GM12878 (cell line): ENCODE measurements at regions not wholly inside any gene's neighbourhood (a gene's known extent, or its start where the extent isn't known, plus 50 kb on each side); places are given as distances from the start of the nearest gene placed in this dataset.

Source experiments
- ATAC-seq: fragments of 200-7000 bp; cut with Tn5 transposase; 3 replicates; pipeline ENCODE4 v1.9.1; 2020; ENCODE audit warnings: mild to moderate bottlenecking, moderate library complexity
- BruUV-seq: library from RNA; stranded (reverse); fragments of 400-500 nt; replicated peaks from 2 replicates; lab custom pipeline; 2021; lab: Mats Ljungman, UMichigan
- CTCF ChIA-PET: fragments of 300-600 bp; sonication (Branson Sonifier 250); formaldehyde crosslinking; extraction: SDS; loops from one replicate; lab custom pipeline; 2021; ENCODE audit warnings: inconsistent platforms; lab: Yijun Ruan, JAX
- POLR2A ChIA-PET: fragments of 350-600 bp; formaldehyde crosslinking; extraction: SDS; loops from one replicate; lab custom pipeline; 2021; ENCODE audit warnings: inconsistent platforms; lab: Charles Lee
- RAD21 ChIA-PET: fragments of 300-600 bp; sonication (Branson Sonifier 250); formaldehyde crosslinking; loops from one replicate; lab custom pipeline; 2023; ENCODE audit warnings: antibody characterized with exemption; ENCODE audit not compliant: unreplicated experiment; lab: Charles Lee
- SMC1A ChIA-PET: fragments of 300-600 bp; sonication (Branson Sonifier 250); formaldehyde crosslinking; loops from one replicate; lab custom pipeline; 2023; ENCODE audit not compliant: unreplicated experiment, uncharacterized antibody; lab: Charles Lee
- DNase-seq: peaks from one replicate; pipeline ENCODE4 v3.0.0-alpha.2; 2011; ENCODE audit warnings: low read depth, low spot score
- FAIRE-seq: peaks from 3 replicates; lab custom pipeline; 2011; peaks lifted over from hg19 to GRCh38; lab: Jason Lieb, UNC
- H2AFZ ChIP-seq: 2 replicates; pipeline ENCODE4 v1.6.0; 2011; ENCODE audit warnings: low read depth, low read length, control low read depth; ENCODE audit not compliant: control insufficient read depth
- H3K27ac ChIP-seq: 2 replicates; pipeline ENCODE4 v1.5.1; 2011; ENCODE audit warnings: control low read depth; ENCODE audit not compliant: control insufficient read depth, insufficient read depth
- H3K27me3 ChIP-seq, 2 experiments: replicated peaks in 1 of 2; 2 replicates each; pipeline versions ENCODE4 v1.6.0 to v1.6.1; 2011; ENCODE audit warnings: low read length in 1 of 2; ENCODE audit not compliant: control insufficient read depth in 2 of 2, insufficient read depth in 2 of 2
- H3K36me3 ChIP-seq, 2 experiments: 2 replicates each; pipeline ENCODE4 v1.5.1; 2011; ENCODE audit warnings: low read length in 1 of 2; ENCODE audit not compliant: control insufficient read depth in 2 of 2, insufficient read depth in 2 of 2
- H3K4me1 ChIP-seq: 2 replicates; pipeline ENCODE4 v1.6.1; 2011; ENCODE audit warnings: mild to moderate bottlenecking, low read length, moderate library complexity, mixed read lengths; ENCODE audit not compliant: control insufficient read depth, insufficient read depth
- H3K4me2 ChIP-seq: 2 replicates; pipeline ENCODE4 v1.6.0; 2011; ENCODE audit warnings: control low read depth; ENCODE audit not compliant: control insufficient read depth, insufficient read depth
- H3K4me3 ChIP-seq: fragments of 200-600 bp; sonication (generic); 2 replicates; pipeline ENCODE4 v1.5.1; 2016
- H3K79me2 ChIP-seq: 2 replicates; pipeline ENCODE4 v1.6.0; 2011; ENCODE audit warnings: low read length; ENCODE audit not compliant: control insufficient read depth, insufficient read depth
- H3K9ac ChIP-seq: 2 replicates; pipeline ENCODE4 v1.8.0; 2011; ENCODE audit warnings: low read length, control low read depth, mixed read lengths; ENCODE audit not compliant: control insufficient read depth, insufficient read depth
- H3K9me3 ChIP-seq: replicated peaks from 3 replicates; pipeline ENCODE4 v1.5.1; 2011; ENCODE audit warnings: mild to moderate bottlenecking, low read length; ENCODE audit not compliant: control insufficient read depth, insufficient read depth
- H4K20me1 ChIP-seq: 2 replicates; pipeline ENCODE4 v1.6.0; 2011; ENCODE audit not compliant: control insufficient read depth, insufficient read depth
- CREB1 ChIP-seq: IDR thresholded peaks from 2 replicates; pipeline ENCODE4 v1.6.1; 2012; ENCODE audit warnings: low read depth, mild to moderate bottlenecking, inconsistent platforms
- ESRRA ChIP-seq: IDR thresholded peaks from 2 replicates; pipeline ENCODE4 v1.6.1; 2012; ENCODE audit warnings: mild to moderate bottlenecking, low read length, improper control_type of control experiment
- EZH2 ChIP-seq: IDR thresholded peaks from 2 replicates; pipeline ENCODE4 v1.6.1; 2012; ENCODE audit warnings: low read depth, mild to moderate bottlenecking, control low read depth, inconsistent platforms, low read length, borderline replicate concordance; ENCODE audit not compliant: control insufficient read depth
- FOXK2 ChIP-seq: fragments of 450-650 bp; IDR thresholded peaks from 2 replicates; pipeline ENCODE4 v1.6.1; 2017; ENCODE audit warnings: mild to moderate bottlenecking, moderate library complexity
- IRF5 ChIP-seq: fragments of 450-650 bp; IDR thresholded peaks from 2 replicates; pipeline ENCODE4 v1.6.1; 2017; ENCODE audit warnings: borderline replicate concordance
- MTA2 ChIP-seq: fragments of 450-650 bp; IDR thresholded peaks from 2 replicates; pipeline ENCODE4 v1.6.1; 2016; ENCODE audit warnings: low read depth, mild to moderate bottlenecking, moderate library complexity
- NR2C2 ChIP-seq: IDR thresholded peaks from 2 replicates; pipeline ENCODE4 v1.6.1; 2011; ENCODE audit warnings: borderline replicate concordance, low read depth; ENCODE audit not compliant: control insufficient read depth, insufficient read length
- POLR2AphosphoS5 ChIP-seq: IDR thresholded peaks from 2 replicates; pipeline ENCODE4 v1.6.1; 2011; ENCODE audit warnings: mild to moderate bottlenecking, low read length, inconsistent platforms
- RAD21 ChIP-seq: IDR thresholded peaks from 2 replicates; pipeline ENCODE4 v1.6.1; 2011; ENCODE audit warnings: mild to moderate bottlenecking, low read depth, low read length, moderate library complexity; ENCODE audit not compliant: insufficient read depth
- STAT1 ChIP-seq: fragments of 450-650 bp; conservative IDR thresholded peaks from 2 replicates; pipeline ENCODE4 v1.6.1; 2014; ENCODE audit warnings: antibody characterized with exemption, mild to moderate bottlenecking
- ZBTB33 ChIP-seq: fragments of 450-650 bp; IDR thresholded peaks from 2 replicates; pipeline ENCODE4 v1.6.1; 2017; ENCODE audit warnings: mild to moderate bottlenecking
- WGBS: methylation state at CpG from one replicate; pipeline ENCODE4 v1.1.6; 2016; ENCODE audit warnings: low lambda C conversion rate; ENCODE audit not compliant: insufficient replicate concordance, insufficient coverage; ENCODE audit errors: missing lambda C conversion rate; 5-methylcytosine and 5-hydroxymethylcytosine counted together
- in situ Hi-C: fragments of 300-500 bp; cut with MboI; formaldehyde crosslinking; loops from 9 replicates; pipeline ENCODE4 v1.14.3; 2018; ENCODE audit warnings: mixed read lengths
- intact Hi-C: fragments of 100-400 bp; cut with micrococcal nuclease; formaldehyde crosslinking; loops from one replicate; pipeline ENCODE4 v1.14.2; 2022; ENCODE audit not compliant: unreplicated experiment

- intact Hi-C loops (loop anchor here (10.0 kb wide), 1 partner anchor 542 kb away; no protein-coding TSS in a partner anchor), in situ Hi-C loops (no loop called here)
- Histone ChIP-seq H3K4me3 (no peak overlapping the region), H4K20me1 (no peaks in the 10 kb centered on the region), H3K9ac (no peak overlapping the region), H3K79me2 (no peaks in the 10 kb centered on the region), H3K4me2 (no peak overlapping the region), H3K27ac (no peak overlapping the region), H3K36me3 (no peaks in the 10 kb centered on the region), H3K9me3 (no peaks in the 10 kb centered on the region), H3K4me1 (no peaks in the 10 kb centered on the region), H3K27me3 (no peaks in the 10 kb centered on the region), H2AFZ (no peak overlapping the region)
- WGBS, result 93% methylated on average over 4 of the region's 4 CpGs
- ChIA-PET RAD21 (interaction anchor here (1.1 to 2.9 kb wide), 2 partner anchors 8 to 994 kb away, joined by 3 to 18 read pairs; no protein-coding TSS in a partner anchor), SMC1A (interaction anchor here (1.0 to 2.4 kb wide), 7 partner anchors 8 to 996 kb away, joined by 3 to 7 read pairs (median 5); no protein-coding TSS in a partner anchor), CTCF (interaction anchor here (2.0 kb wide), 1 partner anchor 995 kb away, joined by 7 read pairs; no protein-coding TSS in a partner anchor), POLR2A (no interaction called here)
- no TSS peak for BruUV-seq
- ATAC-seq (no peak), DNase-seq (no peak), FAIRE-seq (no peak)
- TF ChIP-seq CREB1, result no peak
- no peak for TF ChIP-seq ZBTB33
- no peak for TF ChIP-seq FOXK2
- TF ChIP-seq STAT1, result no peak
- TF ChIP-seq ESRRA, result no peak
- no peak for TF ChIP-seq MTA2
Observed at GRCh38 chr5:89722538-89722937, 687.0 kb downstream of the CETN3 start.

- TF ChIP-seq NR2C2 (no peak), IRF5 (no peak), EZH2 (no peak), POLR2AphosphoS5 (no peak), RAD21 (no peak)
- H3K27ac ChIP-seq, result no peak overlapping the region
- BruUV-seq, result no TSS peak
- ChIA-PET SMC1A (interaction anchor here (1.1 to 2.4 kb wide), 4 partner anchors 12 to 993 kb away, joined by 3 to 7 read pairs (median 6); no protein-coding TSS in a partner anchor), POLR2A (no interaction called here), RAD21 (interaction anchor here (1.1 to 2.9 kb wide), 2 partner anchors 8 to 993 kb away, joined by 3 to 18 read pairs; no protein-coding TSS in a partner anchor), CTCF (no interaction called here)
- intact Hi-C loops, result loop anchor here (10.0 kb wide), 1 partner anchor 543 kb away; no protein-coding TSS in a partner anchor
- no peak overlapping the region for H3K4me3 ChIP-seq
- no peaks in the 10 kb centered on the region for H3K79me2 ChIP-seq
- FAIRE-seq, result no peak
- H2AFZ ChIP-seq, result no peak overlapping the region
- in situ Hi-C loops, result no loop called here
- H3K4me1 ChIP-seq, result no peaks in the 10 kb centered on the region
- DNase-seq, result no peak
- no peak for ATAC-seq
- H3K27me3 ChIP-seq, result no peaks in the 10 kb centered on the region
- H3K36me3 ChIP-seq, result no peaks in the 10 kb centered on the region
- no peak overlapping the region for H3K4me2 ChIP-seq
- no peaks in the 10 kb centered on the region for H3K9me3 ChIP-seq
- no peak overlapping the region for H3K9ac ChIP-seq
- H4K20me1 ChIP-seq, result no peaks in the 10 kb centered on the region
Observed at GRCh38 chr5:89721931-89722330, 687.6 kb downstream of the CETN3 start.
